GM18502 (cell line): ENCODE measurements at regions not wholly inside any gene's neighbourhood (a gene's known extent, or its start where the extent isn't known, plus 50 kb on each side); places are given as distances from the start of the nearest gene placed in this dataset.

ENCODE experiments used
- ATAC-seq: cut with Tn5 transposase; IDR thresholded peaks from one replicate; pipeline ENCODE4 v1.9.1; 2021; ENCODE audit warnings: mild to moderate bottlenecking; ENCODE audit not compliant: unreplicated experiment, poor library complexity

DNA sequence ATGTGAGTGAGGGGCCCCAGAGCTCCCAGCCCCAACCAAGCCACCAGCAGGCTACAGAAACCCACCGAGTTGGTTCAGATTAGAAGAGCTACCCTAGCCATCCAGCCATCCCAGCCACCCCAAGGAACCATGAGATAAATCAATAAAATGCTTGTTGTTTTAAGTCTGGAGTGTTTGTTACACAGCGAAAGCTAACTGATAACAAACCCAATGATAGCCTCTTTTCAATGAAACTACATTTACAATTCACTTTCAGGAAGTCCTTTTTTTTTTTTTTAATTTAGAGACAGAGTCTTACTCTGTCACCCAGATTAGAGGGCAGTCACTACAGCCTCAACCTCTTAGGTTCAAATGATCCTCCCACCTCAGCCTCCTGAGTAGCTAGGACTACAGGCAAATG, 215.0 kb upstream of the ZFHX3 start:
- no peak for ATAC-seq

- ATAC-seq, result no peak
Observed at GRCh38 chr16:73255031-73255430, 207.1 kb upstream of the ZFHX3 start.

- ATAC-seq, result no peak
Observed at GRCh38 chr16:73253922-73254480, 206.1 kb upstream of the ZFHX3 start.

DNA sequence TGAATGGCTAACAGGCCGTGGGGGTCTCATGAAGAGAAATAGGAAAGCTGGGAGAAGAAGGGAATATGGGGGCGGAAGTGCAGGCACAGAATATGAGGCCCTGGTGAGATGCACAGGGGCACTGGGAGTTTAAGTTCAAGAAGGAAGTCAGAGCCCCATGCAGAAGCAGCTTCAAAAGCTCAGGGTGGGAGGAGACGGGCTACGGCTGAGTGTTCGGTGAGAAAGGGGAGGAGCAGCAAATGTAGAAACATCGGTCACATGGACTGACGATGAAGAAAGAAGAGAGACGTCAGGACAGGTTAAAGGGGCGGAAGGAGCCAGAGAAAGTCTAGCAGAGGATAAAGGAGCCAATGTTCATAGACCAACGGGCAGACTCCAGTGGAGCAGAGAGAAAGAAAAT, 204.5 kb upstream of the ZFHX3 start:
- no peak for ATAC-seq

- no peak for ATAC-seq
Observed at GRCh38 chr16:73251608-73252007, 203.7 kb upstream of the ZFHX3 start.

GRCh38 chr16:73248316-73248715, 200.4 kb upstream of the ZFHX3 start:
- no peak for ATAC-seq

- no peak for ATAC-seq
Observed at GRCh38 chr16:73240920-73241319, 193.0 kb upstream of the ZFHX3 start.

GRCh38 chr16:73237601-73238000, 189.7 kb upstream of the ZFHX3 start:
- no peak for ATAC-seq

DNA sequence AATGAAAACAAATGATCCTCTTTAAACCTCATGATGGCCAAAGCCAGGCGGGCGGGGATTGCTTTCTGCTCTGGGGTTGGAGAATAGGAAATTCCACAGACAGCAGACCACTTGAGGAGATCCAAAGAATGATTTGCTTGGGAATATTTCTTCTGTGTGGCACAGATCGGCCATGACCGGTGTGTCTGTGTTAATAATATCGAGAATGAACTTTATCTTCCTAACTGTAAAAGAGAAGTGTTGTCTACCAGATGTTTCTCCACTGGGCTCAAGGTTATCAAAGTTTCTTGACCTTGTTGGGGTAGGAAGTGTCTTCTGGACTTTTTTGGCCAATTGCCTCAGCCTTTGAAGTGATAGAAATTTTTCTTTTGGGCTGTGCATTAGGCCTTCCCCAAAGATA, 186.6 kb upstream of the ZFHX3 start:
- ATAC-seq, result no peak

DNA sequence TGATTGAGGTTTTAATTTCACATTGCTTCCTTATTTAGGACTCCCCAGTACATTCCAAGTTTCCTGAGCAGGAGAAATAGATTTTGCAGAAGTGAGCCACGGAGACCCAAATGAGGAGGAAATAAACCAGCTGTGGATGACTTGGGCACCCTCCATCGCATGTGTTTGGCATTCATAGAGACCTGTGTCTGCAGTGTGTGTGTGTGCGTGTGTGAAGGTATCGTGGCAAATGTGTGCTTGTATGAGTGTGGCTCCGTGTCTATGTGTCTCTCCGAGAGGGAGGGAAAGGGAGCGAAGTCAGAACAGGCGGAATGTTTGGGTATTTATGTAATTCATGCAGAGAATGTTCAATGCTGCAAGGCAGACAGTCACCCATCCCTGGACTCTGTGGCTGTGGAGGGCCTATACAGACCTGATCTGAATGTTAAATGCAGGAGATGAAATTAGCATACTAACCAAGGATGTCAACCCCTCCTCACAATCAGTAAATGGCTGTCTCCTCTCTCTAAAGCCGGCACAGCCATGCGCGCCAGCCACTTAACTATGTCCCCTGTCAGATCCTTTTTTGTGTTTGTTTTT, 186.0 kb upstream of the ZFHX3 start:
- ATAC-seq, result no peak

- no peak for ATAC-seq
Observed at GRCh38 chr16:73233329-73233765, 185.4 kb upstream of the ZFHX3 start.

- no peak for ATAC-seq
Observed at GRCh38 chr16:73232555-73233328, 184.8 kb upstream of the ZFHX3 start.

- no peak for ATAC-seq
Observed at GRCh38 chr16:73231944-73232554, 184.1 kb upstream of the ZFHX3 start.

DNA sequence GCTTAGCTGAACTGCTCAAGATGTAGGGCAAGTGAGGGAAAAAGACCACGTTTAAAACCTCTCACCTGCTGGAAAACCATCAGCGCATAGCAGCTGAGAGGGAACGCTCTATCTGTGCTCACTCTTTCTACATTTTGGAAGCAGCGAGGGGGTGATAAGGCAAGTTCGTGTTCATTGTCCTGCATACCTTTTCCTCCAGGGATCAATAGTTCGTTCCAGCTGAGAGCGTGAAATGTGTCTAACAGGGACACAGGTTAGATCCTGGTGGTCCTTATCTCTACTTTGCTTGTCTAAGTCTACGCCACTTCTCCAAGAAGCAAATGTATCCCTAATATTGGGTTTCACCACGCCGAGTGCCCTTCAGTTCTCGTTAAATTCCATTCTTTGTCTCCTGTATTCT, 183.5 kb upstream of the ZFHX3 start:
- no peak for ATAC-seq

- no peak for ATAC-seq
Observed at GRCh38 chr16:73230651-73231050, 182.7 kb upstream of the ZFHX3 start.

DNA sequence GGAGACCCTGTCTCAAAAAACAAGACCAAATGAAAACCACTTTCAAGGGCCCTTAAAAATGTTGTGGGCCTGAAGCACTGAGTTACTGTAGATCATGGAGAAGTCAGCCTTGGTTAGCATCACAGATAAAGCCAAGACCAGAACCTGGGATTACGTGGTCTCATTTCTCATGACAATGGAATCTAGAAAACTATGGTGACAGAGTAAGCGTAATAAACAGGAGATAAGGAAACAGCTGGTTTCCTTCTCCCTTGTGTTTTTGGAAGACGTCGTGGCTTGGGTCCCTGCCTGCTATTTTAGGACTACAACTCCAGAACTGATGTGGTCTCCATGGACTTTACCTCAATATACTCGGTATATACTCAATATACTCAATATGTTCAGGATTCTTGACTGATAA, 180.7 kb upstream of the ZFHX3 start:
- no peak for ATAC-seq

DNA sequence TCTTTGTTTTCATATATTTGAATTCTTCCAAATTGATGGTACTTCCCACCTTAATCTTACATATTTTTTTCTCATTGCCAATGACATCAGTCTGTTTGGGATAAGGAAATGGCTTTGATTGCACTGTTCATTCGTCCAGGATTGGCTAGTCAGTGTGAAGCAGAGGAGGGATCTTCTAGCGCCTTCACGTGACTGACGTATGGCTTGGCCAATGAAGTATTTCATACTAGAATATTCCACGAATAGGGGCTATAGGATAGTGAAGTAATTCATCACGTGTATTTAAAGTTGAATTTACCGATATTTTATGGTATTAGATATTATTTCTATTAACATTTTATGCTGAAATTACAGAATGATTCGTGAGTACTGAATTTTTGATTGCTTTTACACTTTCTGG, 178.7 kb upstream of the ZFHX3 start:
- ATAC-seq, result no peak

DNA sequence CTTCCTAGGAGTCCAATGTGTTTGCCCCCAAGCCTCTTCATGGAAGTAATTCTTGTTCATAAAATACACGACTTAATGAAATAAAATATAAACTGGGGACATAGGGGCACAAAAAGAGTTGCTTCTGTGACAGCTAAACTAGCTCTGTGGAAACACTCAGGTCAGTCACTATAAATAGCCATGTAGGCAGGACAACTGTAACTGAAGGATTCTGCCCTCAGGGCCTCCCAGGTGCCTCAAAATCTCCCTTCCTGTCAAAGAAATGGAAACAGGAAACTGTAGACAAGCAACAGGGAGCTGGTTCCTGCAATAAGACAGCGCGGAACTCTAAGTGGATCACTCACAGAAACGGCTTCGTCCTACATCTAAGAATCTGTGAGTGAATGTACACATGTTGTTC, 178.1 kb upstream of the ZFHX3 start:
- ATAC-seq, result no peak

DNA sequence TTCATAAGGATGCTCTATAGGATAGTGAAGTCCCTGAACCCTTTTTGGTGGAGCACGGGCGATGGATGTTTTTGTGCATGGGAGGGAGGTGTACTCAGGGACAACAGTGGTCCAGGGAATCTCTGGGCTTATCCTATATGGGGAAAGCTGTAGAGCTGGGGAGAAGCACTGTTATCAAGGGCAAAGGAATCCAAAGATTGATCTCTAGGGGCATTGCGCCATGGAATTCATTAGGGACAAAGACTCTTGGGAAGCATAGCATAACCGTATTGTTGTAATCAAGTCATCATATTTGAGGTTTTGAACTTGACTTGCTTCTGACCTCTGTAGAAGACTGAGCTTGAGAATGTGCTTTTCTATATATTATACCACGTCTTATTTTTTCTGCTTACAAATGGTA, 172.9 kb upstream of the ZFHX3 start:
- ATAC-seq, result no peak

DNA sequence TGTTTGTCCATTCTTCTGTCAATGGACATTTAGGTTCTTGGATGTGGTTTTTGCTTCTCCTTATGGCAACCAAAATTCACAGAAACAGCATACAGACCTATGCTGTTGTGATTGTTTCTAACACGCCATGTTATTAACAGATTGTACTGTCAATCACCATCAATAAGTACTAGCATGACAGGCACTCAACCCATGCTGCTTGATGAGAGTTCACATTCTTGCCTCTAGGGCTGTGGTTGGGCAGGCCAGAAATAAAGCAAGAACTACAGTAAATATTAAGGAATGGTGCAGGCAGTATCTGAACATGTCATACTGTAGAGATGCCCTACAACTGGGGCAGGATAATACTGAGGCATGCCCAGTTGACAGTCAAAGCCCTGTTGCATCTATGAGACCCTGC, 171.2 kb upstream of the ZFHX3 start:
- no peak for ATAC-seq

GRCh38 chr16:73217654-73218053, 169.7 kb upstream of the ZFHX3 start:
- no peak for ATAC-seq
